IMR-90 (cell line): ENCODE measurements at regions not wholly inside any gene's neighbourhood (a gene's known extent, or its start where the extent isn't known, plus 50 kb on each side); places are given as distances from the start of the nearest gene placed in this dataset.

ENCODE experiments used
- ATAC-seq: fragments of 200-7000 bp; cut with Tn5 transposase; 2 replicates; pipeline ENCODE4 v1.9.1; 2020; ENCODE audit warnings: low read depth, mild to moderate bottlenecking, moderate library complexity
- BruUV-seq: library from RNA; stranded (reverse); fragments of 400-500 nt; replicated peaks from 2 replicates; lab custom pipeline; 2021; lab: Mats Ljungman, UMichigan
- CTCF ChIA-PET: fragments of 300-600 bp; formaldehyde crosslinking; extraction: SDS; loops from one replicate; lab custom pipeline; 2021; ENCODE audit warnings: antibody characterized with exemption; lab: Yijun Ruan, JAX
- POLR2A ChIA-PET: fragments of 300-600 bp; sonication (Branson Sonifier 250); formaldehyde crosslinking; loops from one replicate; lab custom pipeline; 2022; ENCODE audit warnings: antibody characterized with exemption; ENCODE audit not compliant: unreplicated experiment; lab: Charles Lee
- DNase-seq: peaks from one replicate; pipeline ENCODE4 v3.0.0; 2013
- H2AFZ ChIP-seq: replicated peaks from 2 replicates; pipeline ENCODE3; 2013; ENCODE audit warnings: low read length, mild to moderate bottlenecking; ENCODE audit not compliant: poor library complexity
- H2AK5ac ChIP-seq: 2 replicates; pipeline ENCODE4 v1.6.1; 2013; ENCODE audit warnings: low read depth, low read length, inconsistent platforms
- H2AK9ac ChIP-seq: replicated peaks from 2 replicates; pipeline ENCODE3; 2013; ENCODE audit warnings: mild to moderate bottlenecking, low read depth, low read length, moderate library complexity; ENCODE audit not compliant: poor library complexity
- H2BK120ac ChIP-seq: 2 replicates; pipeline ENCODE4 v1.6.1; 2013; ENCODE audit warnings: low read depth, low read length, inconsistent platforms
- H2BK15ac ChIP-seq: 3 replicates; pipeline ENCODE4 v1.6.1; 2013; ENCODE audit warnings: low read depth, low read length, inconsistent platforms
- H2BK20ac ChIP-seq: 2 replicates; pipeline ENCODE4 v1.6.1; 2013; ENCODE audit warnings: low read depth, mild to moderate bottlenecking, inconsistent platforms, low read length, moderate library complexity
- H2BK5ac ChIP-seq: 2 replicates; pipeline ENCODE4 v1.6.1; 2013; ENCODE audit warnings: mild to moderate bottlenecking, low read depth, low read length, inconsistent platforms; ENCODE audit not compliant: poor library complexity, severe bottlenecking
- H3K14ac ChIP-seq: replicated peaks from 2 replicates; pipeline ENCODE4 v1.6.1; 2013; ENCODE audit warnings: low read depth, low read length, inconsistent platforms
- H3K18ac ChIP-seq: 2 replicates; pipeline ENCODE4 v1.6.1; 2013; ENCODE audit warnings: low read depth, low read length, control low read depth
- H3K23ac ChIP-seq: 2 replicates; pipeline ENCODE4 v1.6.1; 2013; ENCODE audit warnings: low read depth, low read length, inconsistent platforms
- H3K27ac ChIP-seq: 2 replicates; pipeline ENCODE4 v1.5.1; 2013; ENCODE audit warnings: mild to moderate bottlenecking, control low read depth, low read length; ENCODE audit not compliant: insufficient read depth
- H3K27me3 ChIP-seq: 2 replicates; pipeline ENCODE4 v1.6.1; 2013; ENCODE audit warnings: low read length; ENCODE audit not compliant: control insufficient read depth, insufficient read depth
- H3K36me3 ChIP-seq: 2 replicates; pipeline ENCODE4 v1.6.1; 2013; ENCODE audit warnings: low read length, mixed read lengths; ENCODE audit not compliant: control insufficient read depth, insufficient read depth
- H3K4ac ChIP-seq: 2 replicates; pipeline ENCODE4 v1.6.1; 2013; ENCODE audit warnings: low read depth, low read length, inconsistent platforms
- H3K4me1 ChIP-seq: 2 replicates; pipeline ENCODE4 v1.6.1; 2013; ENCODE audit warnings: low read length, mixed read lengths; ENCODE audit not compliant: control insufficient read depth, insufficient read depth
- H3K4me2 ChIP-seq: 2 replicates; pipeline ENCODE4 v1.6.1; 2013; ENCODE audit warnings: low read depth, mild to moderate bottlenecking, control low read depth, low read length, moderate library complexity
- H3K4me3 ChIP-seq: 2 replicates; pipeline ENCODE4 v1.5.1; 2013; ENCODE audit warnings: low read depth, mild to moderate bottlenecking, control low read depth, low read length, moderate library complexity; ENCODE audit not compliant: insufficient read depth
- H3K56ac ChIP-seq: 2 replicates; pipeline ENCODE4 v1.6.1; 2013; ENCODE audit warnings: low read length, inconsistent platforms; ENCODE audit not compliant: insufficient read depth; ENCODE audit errors: extremely low read depth
- H3K79me1 ChIP-seq, 2 experiments: 2 replicates each; pipeline ENCODE4 v1.6.1; 2013; ENCODE audit warnings: low read length in 2 of 2, inconsistent platforms in 1 of 2, low read depth in 1 of 2
- H3K9ac ChIP-seq: 2 replicates; pipeline ENCODE4 v1.6.1; 2013; ENCODE audit warnings: low read depth, low read length, control low read depth
- H3K9me1 ChIP-seq: 2 replicates; pipeline ENCODE4 v1.6.1; 2013; ENCODE audit warnings: low read length, inconsistent platforms; ENCODE audit not compliant: insufficient read depth
- H3K9me3 ChIP-seq: 2 replicates; pipeline ENCODE4 v1.6.1; 2013; ENCODE audit warnings: low read length; ENCODE audit not compliant: control insufficient read depth, insufficient read depth
- H4K20me1 ChIP-seq: 2 replicates; pipeline ENCODE4 v1.6.1; 2013; ENCODE audit warnings: low read length, inconsistent platforms; ENCODE audit not compliant: insufficient read depth
- H4K5ac ChIP-seq: 2 replicates; pipeline ENCODE4 v1.6.1; 2013; ENCODE audit warnings: mild to moderate bottlenecking, low read depth, low read length, control low read depth
- H4K8ac ChIP-seq, 2 experiments: 2 replicates each; pipeline ENCODE4 v1.6.1; 2013; ENCODE audit warnings: low read depth in 2 of 2, low read length in 2 of 2, control low read depth in 1 of 2, inconsistent platforms in 1 of 2
- H4K91ac ChIP-seq: 2 replicates; pipeline ENCODE4 v1.6.1; 2013; ENCODE audit warnings: low read depth, low read length, inconsistent platforms; ENCODE audit not compliant: insufficient read depth
- BHLHE40 ChIP-seq: fragments of 150-350 bp; IDR thresholded peaks from 2 replicates; pipeline ENCODE4 v1.6.1; 2016; ENCODE audit warnings: mild to moderate bottlenecking, low read depth, low read length
- CEBPB ChIP-seq: IDR thresholded peaks from 2 replicates; pipeline ENCODE4 v1.6.1; 2012; ENCODE audit warnings: low read depth, low read length, improper control_type of control experiment
- CHD1 ChIP-seq: IDR thresholded peaks from 2 replicates; pipeline ENCODE4 v1.6.1; 2012; ENCODE audit warnings: low read depth, low read length, improper control_type of control experiment
- ELK1 ChIP-seq: fragments of 150-350 bp; IDR thresholded peaks from 2 replicates; pipeline ENCODE4 v1.6.1; 2016; ENCODE audit warnings: low read depth, mild to moderate bottlenecking, low read length, moderate library complexity, borderline replicate concordance
- FOS ChIP-seq: fragments of 150-350 bp; IDR thresholded peaks from 2 replicates; pipeline ENCODE4 v1.6.1; 2016; ENCODE audit warnings: low read depth, low read length
- MAFK ChIP-seq: IDR thresholded peaks from 2 replicates; pipeline ENCODE4 v1.6.1; 2012; ENCODE audit warnings: low read depth, low read length, improper control_type of control experiment
- MAZ ChIP-seq: IDR thresholded peaks from 2 replicates; pipeline ENCODE4 v1.6.1; 2012; ENCODE audit warnings: low read depth, mild to moderate bottlenecking, low read length, improper control_type of control experiment, moderate library complexity, borderline replicate concordance
- MXI1 ChIP-seq: IDR thresholded peaks from 2 replicates; pipeline ENCODE4 v1.6.1; 2012; ENCODE audit warnings: low read depth, mild to moderate bottlenecking, low read length, moderate library complexity, borderline replicate concordance
- NFE2L2 ChIP-seq: fragments of 150-350 bp; IDR thresholded peaks from 2 replicates; pipeline ENCODE4 v1.6.1; 2016; ENCODE audit warnings: low read depth, mild to moderate bottlenecking, low read length
- POLR2A ChIP-seq: IDR thresholded peaks from 2 replicates; pipeline ENCODE4 v1.6.1; 2012; ENCODE audit warnings: mild to moderate bottlenecking, low read depth, low read length
- RAD21 ChIP-seq: IDR thresholded peaks from 2 replicates; pipeline ENCODE4 v1.6.1; 2012; ENCODE audit warnings: low read length, improper control_type of control experiment
- RCOR1 ChIP-seq: IDR thresholded peaks from 2 replicates; pipeline ENCODE4 v1.6.1; 2012; ENCODE audit warnings: mild to moderate bottlenecking, low read length, improper control_type of control experiment; ENCODE audit not compliant: insufficient replicate concordance
- RFX5 ChIP-seq: IDR thresholded peaks from 2 replicates; pipeline ENCODE4 v1.8.0; 2012; ENCODE audit warnings: low read depth, mild to moderate bottlenecking, low read length, moderate library complexity
- SMC3 ChIP-seq: fragments of 150-350 bp; IDR thresholded peaks from 2 replicates; pipeline ENCODE4 v1.6.1; 2016; ENCODE audit warnings: low read depth, mild to moderate bottlenecking, antibody characterized with exemption, low read length, moderate library complexity
- USF2 ChIP-seq: fragments of 150-350 bp; IDR thresholded peaks from 2 replicates; pipeline ENCODE4 v1.6.1; 2017; ENCODE audit warnings: mild to moderate bottlenecking, antibody characterized with exemption, low read length, low read depth
- WGBS, 2 experiments: methylation state at CpG; one replicate each; pipeline versions ENCODE4 v1.1.5 to v1.1.7; 2013; ENCODE audit warnings: missing lambda C conversion rate in 2 of 2; ENCODE audit not compliant: insufficient read length in 1 of 2; ENCODE audit errors: extremely low coverage in 2 of 2; 5-methylcytosine and 5-hydroxymethylcytosine counted together
- dilution Hi-C: fragments of 300-500 bp; cut with HindIII; formaldehyde crosslinking; loops from one replicate; pipeline ENCODE4 v1.14.3; 2018; ENCODE audit warnings: low sequenced_read_pairs; ENCODE audit not compliant: unreplicated experiment
- in situ Hi-C: fragments of 300-500 bp; cut with MboI; formaldehyde crosslinking; loops from 3 replicates; pipeline ENCODE4 v1.14.3; 2019; ENCODE audit warnings: low sequenced_read_pairs, inconsistent platforms, mixed read lengths
- intact Hi-C: fragments of 100-400 bp; cut with micrococcal nuclease; formaldehyde crosslinking; loops from 2 replicates; pipeline ENCODE4 v1.10.0; 2022
- TF ChIP-seq, protein P1 (sequence below): conservative IDR thresholded peaks from 2 replicates; pipeline ENCODE4 v1.5.1; 2012; ENCODE audit warnings: mild to moderate bottlenecking, low read depth, low read length, improper control_type of control experiment

- POLR2A ChIA-PET, result no interaction called here
- Histone ChIP-seq H3K9me1 (no peaks in the 10 kb centered on the region), H3K9me3 (no peaks in the 10 kb centered on the region), H2BK5ac (no peak overlapping the region), H2BK120ac (no peak overlapping the region), H4K5ac (no peak overlapping the region), H3K36me3 (no peaks in the 10 kb centered on the region), H3K14ac (no peak overlapping the region), H3K79me1 (no peaks in the 10 kb centered on the region), H2BK15ac (no peak overlapping the region), H3K4ac (no peak overlapping the region), H3K23ac (no peak overlapping the region), H3K27ac (no peak overlapping the region), H2AFZ (no peak overlapping the region), H4K20me1 (no peaks in the 10 kb centered on the region), H3K18ac (no peak overlapping the region), H2AK9ac (no peak overlapping the region), H3K4me2 (no peak overlapping the region), H3K9ac (no peak overlapping the region), H4K8ac (no peak overlapping the region), H4K91ac (no peak overlapping the region), H2AK5ac (no peak overlapping the region), H3K4me3 (no peak overlapping the region), H2BK20ac (no peak overlapping the region), H3K4me1 (no peaks in the 10 kb centered on the region), H3K56ac (no peak overlapping the region), H3K27me3 (peaks cover 2% of the 10 kb centered on the region; the same call in 1 of the 2 replicates)
- DNase-seq (no peak), ATAC-seq (no peak)
- in situ Hi-C loops, result loop anchor here (25.0 kb wide), 1 partner anchor 1297 kb away; no protein-coding TSS in a partner anchor
- intact Hi-C loops, result no loop called here
- dilution Hi-C loops, result no loop called here
- CTCF ChIA-PET, result no interaction called here
- TF ChIP-seq BHLHE40, result no peak
- TF ChIP-seq, protein P1, sequence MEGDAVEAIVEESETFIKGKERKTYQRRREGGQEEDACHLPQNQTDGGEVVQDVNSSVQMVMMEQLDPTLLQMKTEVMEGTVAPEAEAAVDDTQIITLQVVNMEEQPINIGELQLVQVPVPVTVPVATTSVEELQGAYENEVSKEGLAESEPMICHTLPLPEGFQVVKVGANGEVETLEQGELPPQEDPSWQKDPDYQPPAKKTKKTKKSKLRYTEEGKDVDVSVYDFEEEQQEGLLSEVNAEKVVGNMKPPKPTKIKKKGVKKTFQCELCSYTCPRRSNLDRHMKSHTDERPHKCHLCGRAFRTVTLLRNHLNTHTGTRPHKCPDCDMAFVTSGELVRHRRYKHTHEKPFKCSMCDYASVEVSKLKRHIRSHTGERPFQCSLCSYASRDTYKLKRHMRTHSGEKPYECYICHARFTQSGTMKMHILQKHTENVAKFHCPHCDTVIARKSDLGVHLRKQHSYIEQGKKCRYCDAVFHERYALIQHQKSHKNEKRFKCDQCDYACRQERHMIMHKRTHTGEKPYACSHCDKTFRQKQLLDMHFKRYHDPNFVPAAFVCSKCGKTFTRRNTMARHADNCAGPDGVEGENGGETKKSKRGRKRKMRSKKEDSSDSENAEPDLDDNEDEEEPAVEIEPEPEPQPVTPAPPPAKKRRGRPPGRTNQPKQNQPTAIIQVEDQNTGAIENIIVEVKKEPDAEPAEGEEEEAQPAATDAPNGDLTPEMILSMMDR, result no peak
- no peak for TF ChIP-seq RCOR1
- no peak for TF ChIP-seq SMC3
- no peak for TF ChIP-seq USF2
- no peak for TF ChIP-seq NFE2L2
- TF ChIP-seq MAZ, result no peak
- no peak for TF ChIP-seq RFX5
- TF ChIP-seq MXI1, result no peak
- no peak for TF ChIP-seq CHD1
- no peak for TF ChIP-seq ELK1
- no peak for TF ChIP-seq POLR2A
- TF ChIP-seq FOS, result no peak
- TF ChIP-seq CEBPB, result no peak
- TF ChIP-seq MAFK, result no peak
- no peak for TF ChIP-seq RAD21
- no TSS peak for BruUV-seq
- WGBS, 2 experiments, result no CpG with 5 or more reads among the region's 2 CpGs
These were observed 55.0 kb upstream of the C14orf132 start for GRCh38 chr14:95984206-95984605.
